ENCODE measurements at regions not wholly inside any gene's neighbourhood (a gene's known extent, or its start where the extent isn't known, plus 50 kb on each side); places are given as distances from the start of the nearest gene placed in this dataset.

DNA sequence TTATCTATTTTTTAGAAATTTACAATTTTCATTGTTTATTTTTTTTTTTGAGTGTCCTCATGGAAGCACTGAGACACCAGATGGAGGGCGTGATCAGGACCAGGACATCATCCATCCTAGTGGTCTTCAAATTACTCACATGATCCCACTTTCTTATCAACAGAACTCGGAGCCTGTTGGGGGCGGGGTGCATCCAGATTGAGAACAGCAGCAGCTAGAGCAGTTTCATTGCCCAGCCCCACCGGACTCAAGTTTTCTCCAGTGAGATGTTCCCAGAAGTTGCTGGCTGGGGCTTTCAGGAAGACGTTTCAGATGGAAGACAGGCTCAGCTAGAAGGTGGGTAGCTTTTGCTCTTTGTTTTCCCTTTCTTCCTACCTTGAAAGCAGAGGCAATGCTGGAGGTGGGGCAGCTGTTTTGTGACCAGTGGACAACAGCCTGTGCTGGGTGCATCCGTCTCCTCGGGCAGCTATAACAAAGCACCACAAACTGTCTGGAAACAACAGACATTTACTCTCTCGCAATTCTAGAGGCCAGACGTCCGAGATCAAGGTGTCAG, 562.1 kb downstream of the TBC1D22A start:
- H3F3A ChIP-seq (ENCODE audit: control insufficient read depth, insufficient read depth) = no peaks in the 10 kb centered on the region
- no peaks in the 10 kb centered on the region for H4K20me1 ChIP-seq (ENCODE audit: control insufficient read depth, insufficient read depth, low read depth, low read length)
- H3K4me3 ChIP-seq (ENCODE audit: low read length) = no peak overlapping the region
- H3K4me2 ChIP-seq (ENCODE audit: low read length) = no peak overlapping the region
- no peaks in the 10 kb centered on the region for H3K9me2 ChIP-seq (replicated peaks; ENCODE audit: control insufficient read depth, low read length)
- no peak overlapping the region for H3K27ac ChIP-seq (ENCODE audit: low read depth, low read length)
- H3K79me2 ChIP-seq (ENCODE audit: control insufficient read depth, low read length) = no peaks in the 10 kb centered on the region
- H3K9me3 ChIP-seq (ENCODE audit: control insufficient read depth, insufficient read depth, low read length) = peaks cover 9% of the 10 kb centered on the region
- H3K27me3 ChIP-seq (ENCODE audit: control insufficient read depth, low read length) = no peaks in the 10 kb centered on the region
- H3K4me1 ChIP-seq (ENCODE audit: control insufficient read depth, low read length) = no peaks in the 10 kb centered on the region
- TF ChIP-seq EZH2phosphoT487 (IDR thresholded peaks at IDR 0.05; ENCODE audit: borderline replicate concordance, low read length) = no peak
- TF ChIP-seq, protein P1, sequence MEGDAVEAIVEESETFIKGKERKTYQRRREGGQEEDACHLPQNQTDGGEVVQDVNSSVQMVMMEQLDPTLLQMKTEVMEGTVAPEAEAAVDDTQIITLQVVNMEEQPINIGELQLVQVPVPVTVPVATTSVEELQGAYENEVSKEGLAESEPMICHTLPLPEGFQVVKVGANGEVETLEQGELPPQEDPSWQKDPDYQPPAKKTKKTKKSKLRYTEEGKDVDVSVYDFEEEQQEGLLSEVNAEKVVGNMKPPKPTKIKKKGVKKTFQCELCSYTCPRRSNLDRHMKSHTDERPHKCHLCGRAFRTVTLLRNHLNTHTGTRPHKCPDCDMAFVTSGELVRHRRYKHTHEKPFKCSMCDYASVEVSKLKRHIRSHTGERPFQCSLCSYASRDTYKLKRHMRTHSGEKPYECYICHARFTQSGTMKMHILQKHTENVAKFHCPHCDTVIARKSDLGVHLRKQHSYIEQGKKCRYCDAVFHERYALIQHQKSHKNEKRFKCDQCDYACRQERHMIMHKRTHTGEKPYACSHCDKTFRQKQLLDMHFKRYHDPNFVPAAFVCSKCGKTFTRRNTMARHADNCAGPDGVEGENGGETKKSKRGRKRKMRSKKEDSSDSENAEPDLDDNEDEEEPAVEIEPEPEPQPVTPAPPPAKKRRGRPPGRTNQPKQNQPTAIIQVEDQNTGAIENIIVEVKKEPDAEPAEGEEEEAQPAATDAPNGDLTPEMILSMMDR (IDR thresholded peaks at IDR 0.05; ENCODE audit: low read depth, low read length, poor library complexity, severe bottlenecking) = no peak
- H3K36me3 ChIP-seq (ENCODE audit: control insufficient read depth, low read length) = no peaks in the 10 kb centered on the region

DNA sequence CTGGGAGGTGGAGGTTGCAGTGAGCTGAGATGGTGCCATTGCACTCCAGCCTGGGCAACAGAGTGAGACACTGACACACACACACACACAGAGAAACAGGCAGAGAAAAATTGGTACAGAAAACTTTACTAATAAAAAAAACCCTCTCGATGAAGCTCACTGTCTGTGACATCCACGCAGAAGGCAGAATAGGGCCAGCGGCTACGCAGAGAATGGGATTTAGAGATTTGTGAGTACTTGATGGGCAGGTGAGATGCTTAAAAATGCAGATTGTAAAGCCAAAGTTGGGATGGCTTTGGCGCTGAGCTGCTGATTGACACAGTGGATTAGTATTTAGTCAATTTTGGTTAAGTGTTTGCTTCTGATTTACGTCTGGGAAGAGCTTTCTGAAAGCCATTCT, 561.1 kb downstream of the TBC1D22A start:
- TF ChIP-seq, protein P1 (IDR thresholded peaks at IDR 0.05; ENCODE audit: low read depth, low read length, poor library complexity, severe bottlenecking) = no peak
- TF ChIP-seq EZH2phosphoT487 (IDR thresholded peaks at IDR 0.05; ENCODE audit: borderline replicate concordance, low read length) = no peak
- H3K9me2 ChIP-seq (replicated peaks; ENCODE audit: control insufficient read depth, low read length) = no peaks in the 10 kb centered on the region
- no peaks in the 10 kb centered on the region for H3K79me2 ChIP-seq (ENCODE audit: control insufficient read depth, low read length)
- H3K27ac ChIP-seq (ENCODE audit: low read depth, low read length) = no peak overlapping the region
- H3F3A ChIP-seq (ENCODE audit: control insufficient read depth, insufficient read depth) = no peaks in the 10 kb centered on the region
- no peak overlapping the region for H3K4me2 ChIP-seq (ENCODE audit: low read length)
- no peaks in the 10 kb centered on the region for H3K27me3 ChIP-seq (ENCODE audit: control insufficient read depth, low read length)
- H3K4me3 ChIP-seq (ENCODE audit: low read length) = no peak overlapping the region
- no peaks in the 10 kb centered on the region for H3K36me3 ChIP-seq (ENCODE audit: control insufficient read depth, low read length)
- no peaks in the 10 kb centered on the region for H3K4me1 ChIP-seq (ENCODE audit: control insufficient read depth, low read length)
- no peaks in the 10 kb centered on the region for H4K20me1 ChIP-seq (ENCODE audit: control insufficient read depth, insufficient read depth, low read depth, low read length)
- peaks cover 9% of the 10 kb centered on the region for H3K9me3 ChIP-seq (ENCODE audit: control insufficient read depth, insufficient read depth, low read length)

DNA sequence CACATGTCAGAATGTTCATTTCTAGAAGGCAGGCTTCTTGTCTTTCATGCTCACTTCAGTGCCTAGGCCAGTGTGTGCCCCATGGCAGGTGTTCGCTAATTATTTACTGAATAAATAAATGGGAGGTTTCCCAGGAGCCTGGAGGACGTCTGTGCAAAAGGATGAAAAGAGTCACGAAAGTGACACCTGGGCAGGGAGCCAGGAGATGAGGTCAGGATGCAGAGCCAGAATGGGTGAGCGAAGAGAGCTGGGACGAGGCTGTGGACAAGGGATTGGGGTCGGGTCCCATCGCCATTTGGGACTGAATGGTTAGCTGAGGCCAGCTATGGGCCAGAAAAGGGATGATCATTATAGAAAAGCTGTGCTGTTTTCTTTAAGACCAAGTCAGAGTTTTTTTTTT, 560.4 kb downstream of the TBC1D22A start:
- Histone ChIP-seq H3K9me2 (replicated peaks; ENCODE audit: control insufficient read depth, low read length) (no peaks in the 10 kb centered on the region), H3K79me2 (ENCODE audit: control insufficient read depth, low read length) (no peaks in the 10 kb centered on the region), H3K4me1 (ENCODE audit: control insufficient read depth, low read length) (no peaks in the 10 kb centered on the region), H3K27ac (ENCODE audit: low read depth, low read length) (no peak overlapping the region), H3F3A (ENCODE audit: control insufficient read depth, insufficient read depth) (no peaks in the 10 kb centered on the region), H4K20me1 (ENCODE audit: control insufficient read depth, insufficient read depth, low read depth, low read length) (no peaks in the 10 kb centered on the region), H3K4me3 (ENCODE audit: low read length) (no peak overlapping the region), H3K4me2 (ENCODE audit: low read length) (no peak overlapping the region), H3K9me3 (ENCODE audit: control insufficient read depth, insufficient read depth, low read length) (peaks cover 9% of the 10 kb centered on the region), H3K27me3 (ENCODE audit: control insufficient read depth, low read length) (no peaks in the 10 kb centered on the region), H3K36me3 (ENCODE audit: control insufficient read depth, low read length) (no peaks in the 10 kb centered on the region)
- no peak for TF ChIP-seq EZH2phosphoT487 (IDR thresholded peaks at IDR 0.05; ENCODE audit: borderline replicate concordance, low read length)
- TF ChIP-seq, protein P1 (IDR thresholded peaks at IDR 0.05; ENCODE audit: low read depth, low read length, poor library complexity, severe bottlenecking) = no peak
